ENCODE measurements at regions not wholly inside any gene's neighbourhood (a gene's known extent, or its start where the extent isn't known, plus 50 kb on each side); places are given as distances from the start of the nearest gene placed in this dataset.
"Not testable (repeated sequence)": the region's sequence is repeated elsewhere in the genome, so short reads cannot be mapped to it uniquely, and the experiment has no call there.

DNA sequence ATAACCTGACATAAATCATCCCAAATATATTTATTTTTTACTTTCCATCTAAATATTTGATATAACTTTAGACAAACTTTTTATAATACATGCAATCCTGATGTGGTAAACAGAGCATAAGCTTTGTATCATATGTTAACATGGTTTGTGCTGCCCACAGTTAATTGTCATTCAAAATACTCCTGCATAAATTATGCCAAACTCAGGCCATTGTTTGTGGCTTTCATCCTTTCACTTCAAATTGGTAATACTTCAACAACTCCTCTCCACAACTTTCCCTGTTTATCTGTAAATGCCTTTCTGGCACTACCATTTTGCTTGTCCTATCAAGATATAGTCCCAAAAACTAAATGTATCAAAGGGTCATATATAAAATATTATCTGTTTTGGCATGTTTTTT is 586.7 kb downstream of the HINT1 start:
- DNase-seq (ENCODE audit: low spot score) = no peak

DNA sequence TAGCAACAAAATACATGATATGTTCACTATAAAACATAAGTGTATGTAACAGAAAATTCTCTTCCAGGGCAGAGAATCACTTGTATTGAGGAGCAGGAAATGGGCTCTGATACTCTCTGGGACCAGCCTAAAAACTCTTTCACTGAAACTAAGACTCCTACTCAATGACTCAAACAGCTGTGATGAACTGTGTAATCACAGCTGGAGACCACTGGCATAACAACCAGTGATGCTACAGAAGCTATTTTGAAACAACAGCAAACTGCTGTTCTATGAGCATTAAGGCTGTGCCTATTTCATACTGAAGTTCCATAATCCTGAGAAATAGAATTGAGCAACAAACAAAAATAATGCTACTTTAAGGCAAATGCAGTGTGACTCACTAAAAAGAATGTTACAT is 594.0 kb downstream of the HINT1 start:
- DNase-seq (ENCODE audit: low spot score) = peak; percentile 44

DNA sequence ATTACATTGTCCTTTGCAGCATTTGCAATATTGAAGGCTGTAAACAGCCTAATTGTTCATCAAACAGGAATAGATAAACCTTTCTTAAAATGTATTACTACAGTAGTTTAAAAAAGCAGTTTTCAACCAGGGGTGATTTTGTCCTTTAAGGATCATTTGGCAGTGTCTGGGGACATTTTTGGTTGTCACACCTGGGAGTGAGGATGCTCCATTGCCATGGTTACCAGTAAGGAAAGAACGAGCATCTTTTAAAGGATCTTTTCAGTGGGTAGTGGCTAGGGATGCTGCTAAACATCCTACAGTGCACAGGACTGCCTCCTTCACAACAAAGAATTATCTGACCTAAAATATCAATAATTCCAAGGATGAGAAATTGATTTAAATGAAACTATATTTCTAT is 596.3 kb downstream of the HINT1 start:
- no peak for DNase-seq (ENCODE audit: low spot score)

DNA sequence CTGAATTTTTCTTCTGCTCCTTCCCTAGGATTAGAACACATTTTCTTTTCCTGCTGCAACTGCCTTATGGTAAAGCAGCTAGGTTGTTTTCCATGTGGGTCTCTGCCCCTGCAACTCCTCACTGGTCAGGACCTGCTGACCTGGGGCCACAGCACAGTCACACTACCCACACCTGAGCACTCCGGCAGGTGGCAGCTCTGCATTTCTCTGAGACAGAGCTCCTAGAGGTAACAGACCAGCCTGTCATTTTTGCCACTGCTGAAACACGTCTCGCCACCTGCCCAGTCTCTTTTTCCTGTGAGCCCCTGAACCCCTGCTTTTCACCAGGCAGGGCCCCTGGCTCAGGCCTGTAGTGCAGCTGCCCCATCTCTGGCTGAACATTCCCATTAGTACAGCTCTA is 609.6 kb downstream of the HINT1 start:
- no peak for DNase-seq (ENCODE audit: low spot score)

DNA sequence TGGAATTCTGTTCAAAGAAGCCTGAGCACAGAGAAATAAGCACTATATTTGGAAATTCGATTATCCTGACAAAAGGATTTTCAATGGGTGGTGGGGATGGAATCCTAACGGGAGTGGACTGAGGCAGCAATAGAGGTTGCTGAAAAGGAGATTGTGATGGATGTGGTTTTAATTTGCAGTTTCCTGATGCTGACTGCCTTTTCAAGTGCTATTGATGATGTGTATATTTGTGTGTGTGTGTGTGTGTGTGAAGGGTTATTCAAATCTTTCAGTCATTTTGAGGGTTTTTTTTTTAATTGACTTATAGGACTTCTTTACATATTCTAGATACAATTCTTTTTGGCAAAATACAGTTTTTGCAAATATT is 614.5 kb downstream of the HINT1 start:
- no peak for DNase-seq (ENCODE audit: low spot score)

DNA sequence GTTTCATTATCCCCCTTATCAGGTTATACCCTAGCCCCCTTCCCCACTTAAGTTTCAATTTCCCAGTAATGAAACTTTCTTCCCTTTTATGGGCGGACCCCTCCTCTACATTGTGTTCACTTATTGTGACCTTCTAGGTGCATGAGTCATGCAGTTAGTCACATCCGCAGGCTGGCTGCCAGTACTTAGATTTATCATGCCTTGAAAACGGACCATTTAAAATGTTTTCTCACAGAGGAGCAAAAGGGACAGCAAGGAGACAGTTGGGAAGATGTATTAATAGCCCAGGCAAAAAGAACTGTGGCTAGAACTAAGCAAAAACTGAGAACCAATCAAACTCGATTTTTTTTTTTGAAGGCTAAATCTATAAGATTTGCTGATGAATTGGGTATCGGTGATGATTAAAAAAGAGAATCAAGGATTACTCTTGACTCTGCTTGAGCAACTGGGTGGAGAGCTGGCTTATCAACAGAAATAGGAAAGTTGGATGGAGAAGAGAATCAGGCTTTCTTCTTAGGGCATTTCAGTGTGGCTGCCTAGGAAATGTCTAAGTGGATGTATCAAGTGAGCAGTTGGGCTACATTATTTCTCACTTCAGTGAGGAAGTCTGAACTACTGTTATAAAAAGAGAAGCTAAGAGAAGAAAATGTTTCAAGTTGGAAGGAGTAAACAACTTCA is 615.0 kb downstream of the HINT1 start:
- DNase-seq (ENCODE audit: low spot score) = peak; percentile 65

DNA sequence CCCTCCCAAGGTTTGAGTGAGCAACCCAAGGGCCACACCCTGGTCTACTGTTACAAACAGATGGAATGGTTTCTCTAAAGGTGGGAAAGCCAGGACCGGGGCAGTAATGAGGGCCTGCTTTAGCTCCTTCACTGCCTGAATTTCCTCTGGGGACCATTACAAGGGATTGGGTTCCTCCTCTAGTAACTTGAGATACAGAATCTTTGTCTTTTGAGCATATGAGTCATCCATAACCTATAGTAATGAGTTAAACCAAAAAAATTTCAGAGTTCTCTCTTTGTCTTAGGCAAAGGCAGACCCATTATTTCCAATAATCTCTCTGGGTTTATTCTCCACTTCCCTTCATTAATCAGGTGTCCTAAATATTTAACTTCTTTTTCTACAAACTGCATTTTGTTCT is 618.8 kb downstream of the HINT1 start:
- no peak for DNase-seq (ENCODE audit: low spot score)

DNA sequence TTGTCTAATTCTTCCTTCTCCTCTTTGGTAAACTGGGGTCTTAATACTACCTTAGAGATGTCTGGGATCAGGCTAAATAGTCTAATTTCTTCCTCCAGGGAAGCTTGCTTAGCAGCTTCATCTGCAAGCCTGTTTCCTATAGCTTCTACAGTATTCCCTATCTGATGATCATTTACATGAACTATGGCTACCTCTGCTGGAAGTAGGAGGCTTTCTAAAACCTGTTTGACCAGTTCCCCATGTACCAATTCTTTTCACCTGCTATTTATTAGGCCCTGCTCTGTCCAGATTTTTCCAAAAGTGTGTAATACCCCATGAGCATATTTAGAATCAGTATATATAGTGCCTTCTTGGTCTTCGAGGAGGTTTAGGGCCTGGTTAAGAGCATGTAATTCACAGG is 619.8 kb downstream of the HINT1 start:
- DNase-seq (ENCODE audit: low spot score) = no peak

DNA sequence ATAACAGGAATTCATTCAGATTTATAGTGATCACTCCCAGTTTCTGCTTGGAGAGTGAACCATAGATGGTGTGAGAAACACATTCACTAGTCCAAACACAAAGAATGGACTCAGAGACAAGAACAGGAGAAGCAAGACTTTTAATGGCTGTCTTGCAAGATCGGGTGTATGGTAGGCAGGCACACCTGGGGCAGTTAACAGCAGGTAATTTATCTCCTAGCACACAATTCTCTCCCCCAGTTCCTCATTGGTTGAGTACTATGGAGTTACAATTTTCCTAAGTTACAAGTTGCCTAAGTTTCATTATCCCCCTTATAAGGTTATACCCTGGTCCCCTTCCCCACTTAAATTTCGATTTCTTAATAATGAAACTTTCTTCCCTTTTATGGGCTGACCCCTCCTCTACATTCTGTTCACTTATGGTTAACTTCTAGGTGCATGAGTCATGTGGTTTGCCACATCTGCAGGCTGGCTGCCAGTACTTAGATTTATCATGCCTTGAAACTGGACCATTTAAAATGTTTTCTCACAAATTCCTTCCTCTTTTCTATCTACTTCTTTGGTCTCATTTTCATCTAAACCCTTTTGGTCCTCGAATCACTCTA is 623.3 kb downstream of the HINT1 start:
- DNase-seq (ENCODE audit: low spot score) = no peak

DNA sequence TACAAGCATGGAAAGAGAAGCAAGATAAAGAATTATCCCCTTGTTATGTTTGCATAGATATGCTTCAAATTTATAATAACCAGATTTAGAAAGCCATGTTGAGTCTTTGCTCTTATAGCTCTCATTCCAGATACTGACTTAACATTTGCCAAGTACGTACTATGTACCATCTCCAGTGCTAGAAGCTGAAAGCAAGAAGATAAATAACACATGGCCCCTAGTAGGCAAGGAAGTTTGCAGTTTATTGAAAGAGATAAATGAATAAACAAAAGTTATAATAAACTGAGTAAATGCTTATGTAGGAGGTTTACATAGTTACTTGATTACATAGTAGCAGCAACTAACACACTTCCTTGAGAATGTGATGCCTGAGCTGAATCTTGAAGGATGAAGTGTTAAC is 628.4 kb downstream of the HINT1 start:
- no peak for DNase-seq (ENCODE audit: low spot score)

DNA sequence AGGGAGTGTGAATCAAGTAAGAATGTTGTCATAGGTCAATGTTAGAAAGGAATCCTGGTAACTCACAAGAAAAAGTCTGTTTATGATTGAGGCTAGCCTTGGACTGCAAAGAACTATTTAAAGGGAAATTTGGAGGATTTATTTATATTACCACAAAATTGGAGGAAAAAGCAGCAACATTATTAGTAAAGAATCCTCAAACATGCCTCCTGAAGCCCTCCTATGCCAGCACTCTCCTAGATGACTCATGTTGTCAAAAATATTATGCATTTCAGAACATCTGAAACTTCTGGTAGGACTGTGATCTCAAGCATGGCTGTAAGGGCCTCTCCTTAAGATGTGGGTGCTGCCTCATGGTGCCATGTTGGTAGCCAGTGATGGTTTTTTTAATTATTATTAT is 628.5 kb downstream of the CHSY3 start:
- DNase-seq (ENCODE audit: low spot score) = no peak

DNA sequence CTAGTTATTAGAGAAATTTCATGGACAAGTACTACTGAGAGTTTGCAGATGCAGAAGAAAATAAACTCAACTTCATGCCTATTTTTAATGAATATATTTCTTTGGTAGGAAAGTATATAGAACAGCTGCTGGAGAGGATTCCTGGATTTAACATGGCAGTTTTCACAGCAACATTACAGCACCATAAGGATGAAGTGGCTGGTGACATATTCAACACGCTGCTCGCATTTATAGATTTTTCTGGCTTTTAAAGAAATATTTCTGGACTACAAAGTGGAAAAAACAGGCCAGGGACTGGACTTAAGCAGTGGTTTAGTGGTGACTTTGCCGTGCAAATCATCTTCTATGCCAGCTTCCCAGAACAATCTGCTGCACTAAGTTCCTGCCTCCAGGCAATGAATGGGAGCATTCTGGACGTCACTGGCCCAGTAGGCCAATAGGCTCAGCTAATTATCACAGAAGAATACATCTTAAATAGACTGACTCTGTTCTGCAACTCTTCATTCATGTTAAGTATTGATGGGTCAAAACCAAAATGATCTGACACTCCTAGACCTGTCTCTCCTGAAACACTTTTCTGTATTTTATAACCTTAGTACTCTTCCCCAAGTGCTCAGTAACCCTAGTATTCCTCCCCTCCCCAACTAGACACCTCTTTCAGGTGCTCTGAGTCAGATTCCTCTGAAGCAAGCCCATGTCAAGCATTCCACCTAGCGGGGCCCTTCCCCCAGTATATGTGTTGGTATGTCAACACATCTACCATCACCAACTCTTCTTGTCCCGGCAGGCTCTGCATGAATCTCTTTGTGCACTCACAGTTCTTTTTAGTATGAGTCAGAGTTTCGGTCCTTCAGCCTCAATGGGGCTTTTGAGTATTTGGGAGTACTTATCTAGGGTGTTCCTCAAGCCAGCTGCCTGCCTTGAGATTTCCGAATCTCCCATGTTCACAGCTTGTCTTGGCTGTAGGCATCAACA is 625.5 kb downstream of the CHSY3 start:
- DNase-seq (ENCODE audit: low spot score) = no peak

DNA sequence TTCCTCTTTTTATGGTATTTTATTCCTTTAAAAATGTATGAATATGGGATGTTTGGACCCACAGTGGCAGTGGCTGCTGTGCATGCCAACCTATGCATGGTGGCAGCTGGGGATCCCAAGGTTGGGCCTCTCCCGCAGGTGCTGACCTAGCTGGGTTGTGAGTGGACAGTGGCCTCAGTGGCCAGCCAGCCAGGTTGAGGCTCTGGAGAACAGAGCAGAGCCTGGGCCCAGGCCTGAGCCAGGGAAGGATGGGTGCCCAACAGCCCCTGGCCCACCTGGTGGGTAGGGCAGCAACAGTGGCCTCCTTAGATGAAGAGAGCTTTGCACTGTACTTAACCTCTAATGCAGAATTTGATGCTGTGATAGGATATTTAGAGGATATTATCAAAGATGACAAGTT is 624.8 kb downstream of the CHSY3 start:
- no peak for DNase-seq (ENCODE audit: low spot score)

DNA sequence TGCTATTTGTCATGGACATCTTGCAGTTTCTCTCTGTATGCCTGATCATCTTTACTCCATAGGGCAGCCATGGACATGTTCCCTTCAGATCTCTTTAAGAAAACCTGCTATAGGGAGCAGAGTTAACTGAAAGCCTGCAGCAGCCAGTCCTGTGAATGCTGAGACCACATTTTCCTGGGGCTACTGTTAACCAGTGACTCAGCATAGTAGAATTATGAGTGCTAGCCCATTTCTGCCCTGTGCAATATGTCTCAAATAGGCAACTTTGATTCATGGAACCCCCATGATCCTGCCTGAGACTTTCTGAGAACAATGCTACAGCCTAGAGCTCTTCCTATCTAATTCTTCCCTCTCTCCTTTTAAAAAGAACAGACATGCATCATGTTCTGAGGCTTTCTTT is 624.2 kb downstream of the CHSY3 start:
- peak; percentile 18 for DNase-seq (ENCODE audit: low spot score)

DNA sequence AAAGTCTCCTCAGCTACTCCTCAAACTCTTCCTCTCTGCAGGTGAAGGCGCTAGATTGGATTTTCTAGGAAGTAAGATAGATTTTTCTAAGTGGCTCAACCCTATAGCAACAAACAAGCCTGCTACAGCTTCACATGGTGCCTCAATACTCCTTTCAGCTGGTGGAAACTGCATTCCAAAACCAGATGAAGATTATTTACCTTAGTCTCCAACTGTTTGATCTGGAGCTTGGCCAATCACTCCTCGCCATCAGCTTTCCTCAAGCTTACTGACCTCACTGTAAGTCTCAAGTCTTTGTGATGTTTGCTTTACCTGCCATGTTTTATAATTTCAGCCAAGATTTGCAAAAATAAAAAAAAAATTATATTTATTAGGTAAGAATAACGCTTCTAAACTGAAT is 622.4 kb downstream of the CHSY3 start:
- no peak for DNase-seq (ENCODE audit: low spot score)

DNA sequence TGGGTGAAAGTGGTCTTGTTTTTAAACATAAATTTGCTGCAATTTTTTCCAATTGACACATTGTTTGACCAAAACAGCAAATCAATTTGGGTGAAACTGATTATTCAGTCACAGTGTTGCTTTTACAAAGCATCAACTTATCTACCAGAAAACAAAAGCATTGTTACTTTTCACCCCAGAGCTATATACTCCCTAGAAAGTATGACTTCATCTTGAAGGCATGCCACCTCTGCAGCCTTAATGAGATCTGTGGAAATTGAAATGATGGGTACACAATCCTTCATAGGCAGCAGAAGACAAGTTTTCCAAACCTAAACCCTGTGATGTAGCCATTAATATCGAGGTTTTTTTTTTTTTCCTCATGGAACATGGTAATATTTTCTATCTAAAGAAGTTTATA is 615.9 kb downstream of the CHSY3 start:
- DNase-seq (ENCODE audit: low spot score) = no peak

DNA sequence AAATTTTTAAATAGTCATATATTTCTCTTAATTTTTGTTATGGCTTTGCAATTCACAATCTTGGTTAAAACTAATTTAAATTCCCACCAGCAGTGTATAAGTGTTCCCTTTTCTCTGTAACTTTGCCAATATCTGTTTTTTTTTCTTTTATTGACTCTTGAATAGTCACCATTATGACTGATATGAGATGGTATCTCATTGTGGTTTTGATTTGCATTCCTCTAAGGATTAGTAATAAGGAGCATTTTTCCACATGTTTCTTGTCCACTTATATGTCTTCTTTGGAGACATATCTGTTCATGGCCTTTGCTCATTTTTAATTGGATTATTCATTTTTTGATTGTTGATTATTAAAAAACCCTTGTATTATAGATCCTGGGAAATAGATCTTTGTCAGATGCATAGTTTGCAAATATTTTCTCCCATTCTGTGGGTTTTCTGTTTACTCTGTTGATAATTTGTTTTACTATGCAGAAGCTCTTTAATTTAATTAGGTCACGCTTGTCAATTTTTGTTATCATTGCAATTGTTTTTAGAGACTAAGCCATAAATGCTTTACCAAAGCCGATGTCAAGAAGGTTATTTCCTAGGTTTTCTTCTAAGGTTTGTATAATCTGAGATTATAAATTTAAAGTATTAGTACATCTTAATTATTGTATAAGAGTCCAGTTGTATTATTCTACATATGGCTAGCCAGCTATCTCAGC is 610.9 kb downstream of the CHSY3 start:
- DNase-seq (ENCODE audit: low spot score) = peak; percentile 81

DNA sequence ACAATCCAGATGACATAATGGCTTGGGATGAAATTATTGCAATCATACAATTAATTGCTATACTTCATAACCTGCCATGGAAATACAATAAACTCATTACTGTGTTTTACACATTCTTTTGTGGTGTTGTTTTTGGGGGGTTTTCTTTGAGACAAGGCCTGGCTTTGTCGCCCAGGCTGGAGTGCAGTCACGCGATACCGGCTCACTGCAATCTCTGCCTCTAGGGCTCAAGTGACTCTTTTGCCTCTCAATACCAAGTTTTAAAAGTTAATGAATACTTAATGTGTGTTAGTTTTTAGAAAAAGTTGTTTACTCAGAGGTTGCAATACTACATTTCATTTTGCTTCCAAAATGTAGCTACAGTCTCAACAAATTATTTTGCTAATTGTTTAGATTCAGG is 598.4 kb downstream of the CHSY3 start:
- no peak for DNase-seq (ENCODE audit: low spot score)

DNA sequence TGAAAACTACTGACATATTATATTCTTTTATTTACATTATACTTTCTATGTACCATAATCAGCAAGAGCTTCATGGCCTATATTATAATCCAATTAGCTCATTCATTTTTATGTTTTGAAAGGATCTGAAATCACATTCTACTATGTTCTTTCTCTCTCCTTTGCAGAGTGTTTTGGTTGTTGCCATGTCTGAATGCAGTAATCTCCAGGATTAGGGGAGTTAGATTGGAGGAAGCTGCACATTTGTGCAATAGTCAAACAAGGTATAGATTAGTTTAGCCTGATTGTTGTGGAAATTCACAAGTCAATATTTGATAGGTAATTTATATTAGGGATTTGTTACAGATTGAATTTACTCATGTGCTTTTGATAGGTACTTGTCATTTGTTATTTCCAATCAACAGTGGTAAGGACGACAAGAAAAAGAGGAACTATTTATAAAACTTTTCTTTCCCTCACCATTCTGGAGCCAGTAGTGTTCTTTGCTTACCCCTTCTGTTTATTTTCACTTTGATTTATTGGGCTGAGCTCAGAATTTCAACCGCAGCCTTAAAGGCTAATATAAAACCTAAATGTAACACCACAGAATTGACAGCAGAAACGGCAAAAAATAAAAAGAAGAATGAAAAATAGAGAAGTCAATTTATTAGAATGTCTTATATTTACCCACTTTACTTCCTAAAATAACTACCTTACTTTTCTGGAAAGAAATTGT is 597.0 kb downstream of the CHSY3 start:
- no peak for DNase-seq (ENCODE audit: low spot score)

DNA sequence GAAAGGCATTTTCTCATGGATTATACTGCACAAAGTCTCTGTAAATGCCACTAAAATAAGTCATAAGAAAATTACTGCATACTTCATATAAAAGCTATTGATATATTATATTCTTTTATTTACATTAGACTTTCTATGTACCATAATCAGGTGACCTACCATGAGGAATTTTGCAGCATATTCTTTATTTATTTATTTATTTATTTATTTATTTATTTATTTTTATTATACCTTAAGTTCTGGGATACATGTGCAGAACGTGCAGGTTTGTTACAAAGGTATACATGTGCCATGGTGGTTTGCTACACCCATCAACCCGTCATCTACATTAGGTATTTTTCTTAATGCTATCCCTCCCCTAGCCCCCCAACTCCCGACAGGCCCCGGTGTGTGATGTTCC is 596.2 kb downstream of the CHSY3 start:
- not testable (repeated sequence) for DNase-seq (ENCODE audit: low spot score)

DNA sequence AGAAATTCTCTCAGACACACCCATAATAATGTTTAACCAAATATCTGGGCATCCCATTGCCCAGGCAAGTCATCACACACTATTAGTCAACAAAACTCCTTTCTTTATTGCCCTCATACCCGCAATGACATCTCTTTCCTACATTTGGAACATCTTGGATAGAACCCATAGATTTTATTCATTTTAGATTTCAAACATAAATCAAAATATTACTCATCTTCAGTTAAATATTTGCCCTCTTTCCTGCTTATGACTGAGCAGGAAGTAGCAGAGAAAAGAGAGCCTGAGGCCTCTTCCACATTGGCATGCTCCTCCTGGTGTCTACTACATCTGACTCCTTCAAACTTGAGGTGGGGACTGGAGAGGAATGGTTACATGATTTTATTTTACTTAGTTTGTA is 592.0 kb downstream of the CHSY3 start:
- DNase-seq (ENCODE audit: low spot score) = no peak

DNA sequence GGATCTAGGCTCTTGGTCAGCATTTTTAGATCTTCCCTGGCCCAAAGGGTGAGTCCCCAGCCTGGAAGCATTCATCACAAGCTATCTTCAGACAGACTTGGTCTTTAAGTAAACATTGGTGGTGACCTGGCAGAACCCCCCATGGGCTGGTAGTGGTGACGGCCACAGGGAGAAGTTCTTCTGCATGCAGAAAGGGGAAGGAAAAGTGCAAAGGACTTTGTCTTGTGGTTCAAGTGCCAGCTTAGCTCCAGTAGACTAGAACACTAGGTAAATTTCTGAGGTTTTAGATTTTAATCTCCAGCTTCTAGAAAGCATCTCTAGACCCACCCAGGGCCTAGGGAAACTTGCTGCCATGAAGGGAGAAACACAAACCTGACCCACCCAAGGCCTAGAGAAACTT is 584.0 kb downstream of the CHSY3 start:
- DNase-seq (ENCODE audit: low spot score) = no peak

All from RKO (cell line).